ENCODE measurements at regions not wholly inside any gene's neighbourhood (a gene's known extent, or its start where the extent isn't known, plus 50 kb on each side); places are given as distances from the start of the nearest gene placed in this dataset.

- Mint-ChIP-seq H3K27ac (no peak overlapping the region), H3K36me3 (no peaks in the 10 kb centered on the region), H3K4me3 (no peak overlapping the region), H3K27me3 (ENCODE audit: low read depth in 3 of 3) (peaks cover 0 to 7% (median 5%) of the 10 kb centered on the region in 3 donors), H3K9me3 (peaks cover 0 to 9% (median 2%) of the 10 kb centered on the region in 6 donors), H3K4me1 (no peaks in the 10 kb centered on the region)
- no peak for DNase-seq
These were observed 127.8 kb upstream of the CDH5 start for GRCh38 chr16:66238696-66239095.

- Mint-ChIP-seq H3K36me3 (no peaks in the 10 kb centered on the region), H3K27ac (no peak overlapping the region), H3K27me3 (ENCODE audit: low read depth in 3 of 3) (peaks cover 3 to 7% (median 3%) of the 10 kb centered on the region in 3 donors), H3K4me1 (no peaks in the 10 kb centered on the region), H3K9me3 (peaks cover 0 to 9% (median 2%) of the 10 kb centered on the region in 6 donors), H3K4me3 (no peak overlapping the region)
- no peak for DNase-seq
These were observed 130.2 kb upstream of the CDH5 start for GRCh38 chr16:66236301-66236700.

GRCh38 chr16:66231452-66232160, 134.9 kb upstream of the CDH5 start:
- Mint-ChIP-seq H3K27ac (no peak overlapping the region), H3K27me3 (ENCODE audit: low read depth in 3 of 3) (peaks cover 3 to 7% (median 6%) of the 10 kb centered on the region in 3 donors), H3K36me3 (no peaks in the 10 kb centered on the region), H3K4me3 (no peak overlapping the region), H3K9me3 (peaks cover 0 to 3% (median 0%) of the 10 kb centered on the region in 6 donors), H3K4me1 (no peaks in the 10 kb centered on the region)
- no peak for DNase-seq

- H3K4me3 Mint-ChIP-seq: no peak overlapping the region
- H3K9me3 Mint-ChIP-seq: no peaks in the 10 kb centered on the region
- peaks cover 2 to 10% (median 6%) of the 10 kb centered on the region in 3 donors for H3K27me3 Mint-ChIP-seq (ENCODE audit: low read depth in 3 of 3)
- no peaks in the 10 kb centered on the region for H3K36me3 Mint-ChIP-seq
- H3K27ac Mint-ChIP-seq: no peak overlapping the region
- DNase-seq: no peak
- H3K4me1 Mint-ChIP-seq: no peaks in the 10 kb centered on the region
These were observed 136.8 kb upstream of the CDH5 start for GRCh38 chr16:66229651-66230050.

- Mint-ChIP-seq H3K27me3 (ENCODE audit: low read depth in 3 of 3) (peaks cover 4 to 10% (median 6%) of the 10 kb centered on the region in 3 donors), H3K27ac (peak overlapping the region in 1 of 6 donors; percentile 3), H3K36me3 (no peaks in the 10 kb centered on the region), H3K4me1 (no peaks in the 10 kb centered on the region), H3K4me3 (no peak overlapping the region), H3K9me3 (no peaks in the 10 kb centered on the region)
- DNase-seq: no peak
These were observed 137.7 kb upstream of the CDH5 start for GRCh38 chr16:66228792-66229191.

GRCh38 chr16:66227766-66228530, 138.5 kb upstream of the CDH5 start:
- H3K4me3 Mint-ChIP-seq: no peak overlapping the region
- H3K4me1 Mint-ChIP-seq: no peaks in the 10 kb centered on the region
- no peaks in the 10 kb centered on the region for H3K36me3 Mint-ChIP-seq
- no peak overlapping the region for H3K27ac Mint-ChIP-seq
- no peak for DNase-seq
- no peaks in the 10 kb centered on the region for H3K9me3 Mint-ChIP-seq
- H3K27me3 Mint-ChIP-seq (ENCODE audit: low read depth in 3 of 3): peaks cover 4 to 10% (median 10%) of the 10 kb centered on the region in 3 donors

GRCh38 chr16:66226762-66227161, 139.7 kb upstream of the CDH5 start:
- Mint-ChIP-seq H3K27me3 (ENCODE audit: low read depth in 3 of 3) (peaks cover 4 to 10% (median 8%) of the 10 kb centered on the region in 3 donors), H3K36me3 (no peaks in the 10 kb centered on the region), H3K4me3 (no peak overlapping the region), H3K4me1 (no peaks in the 10 kb centered on the region), H3K9me3 (no peaks in the 10 kb centered on the region), H3K27ac (no peak overlapping the region)
- no peak for DNase-seq

- no peaks in the 10 kb centered on the region for H3K36me3 Mint-ChIP-seq
- H3K9me3 Mint-ChIP-seq: no peaks in the 10 kb centered on the region
- peaks cover 0 to 2% of the 10 kb centered on the region in 2 donors for H3K4me1 Mint-ChIP-seq
- H3K4me3 Mint-ChIP-seq: no peak overlapping the region
- DNase-seq: no peak
- no peak overlapping the region for H3K27ac Mint-ChIP-seq
- H3K27me3 Mint-ChIP-seq (ENCODE audit: low read depth in 3 of 3): peaks cover 4 to 10% (median 5%) of the 10 kb centered on the region in 3 donors
These were observed 140.8 kb upstream of the CDH5 start for GRCh38 chr16:66225696-66226095.

- peaks cover 0 to 2% of the 10 kb centered on the region in 2 donors for H3K4me1 Mint-ChIP-seq
- H3K27ac Mint-ChIP-seq: no peak overlapping the region
- peaks cover 4 to 6% (median 4%) of the 10 kb centered on the region in 3 donors for H3K27me3 Mint-ChIP-seq (ENCODE audit: low read depth in 3 of 3)
- no peaks in the 10 kb centered on the region for H3K9me3 Mint-ChIP-seq
- no peak for DNase-seq
- no peak overlapping the region for H3K4me3 Mint-ChIP-seq
- no peaks in the 10 kb centered on the region for H3K36me3 Mint-ChIP-seq
These were observed 141.9 kb upstream of the CDH5 start for GRCh38 chr16:66224626-66225025.

- peaks cover 4 to 6% (median 4%) of the 10 kb centered on the region in 3 donors for H3K27me3 Mint-ChIP-seq (ENCODE audit: low read depth in 3 of 3)
- H3K4me1 Mint-ChIP-seq: peaks cover 0 to 2% of the 10 kb centered on the region in 2 donors
- no peaks in the 10 kb centered on the region for H3K36me3 Mint-ChIP-seq
- H3K27ac Mint-ChIP-seq: no peak overlapping the region
- DNase-seq: no peak
- no peak overlapping the region for H3K4me3 Mint-ChIP-seq
- no peaks in the 10 kb centered on the region for H3K9me3 Mint-ChIP-seq
These were observed 142.3 kb upstream of the CDH5 start for GRCh38 chr16:66224186-66224585.

GRCh38 chr16:66223176-66223780, 143.2 kb upstream of the CDH5 start:
- no peak overlapping the region for H3K4me3 Mint-ChIP-seq
- no peak for DNase-seq
- no peaks in the 10 kb centered on the region for H3K36me3 Mint-ChIP-seq
- peaks cover 0 to 2% of the 10 kb centered on the region in 2 donors for H3K4me1 Mint-ChIP-seq
- peaks cover 4 to 7% (median 5%) of the 10 kb centered on the region in 3 donors for H3K27me3 Mint-ChIP-seq (ENCODE audit: low read depth in 3 of 3)
- H3K27ac Mint-ChIP-seq: no peak overlapping the region
- no peaks in the 10 kb centered on the region for H3K9me3 Mint-ChIP-seq

GRCh38 chr16:66222756-66223155, 143.7 kb upstream of the CDH5 start:
- Mint-ChIP-seq H3K36me3 (no peaks in the 10 kb centered on the region), H3K27me3 (ENCODE audit: low read depth in 3 of 3) (peaks cover 3 to 7% (median 4%) of the 10 kb centered on the region in 3 donors), H3K27ac (no peak overlapping the region), H3K9me3 (no peaks in the 10 kb centered on the region), H3K4me3 (no peak overlapping the region), H3K4me1 (peaks cover 0 to 2% of the 10 kb centered on the region in 2 donors)
- DNase-seq: no peak

- Mint-ChIP-seq H3K27ac (no peak overlapping the region), H3K9me3 (no peaks in the 10 kb centered on the region), H3K27me3 (ENCODE audit: low read depth in 3 of 3) (peaks cover 0 to 9% (median 5%) of the 10 kb centered on the region in 3 donors), H3K4me3 (no peak overlapping the region), H3K4me1 (peaks cover 0 to 2% of the 10 kb centered on the region in 2 donors), H3K36me3 (no peaks in the 10 kb centered on the region)
- no peak for DNase-seq
These were observed 145.8 kb upstream of the CDH5 start for GRCh38 chr16:66220702-66221101.

GRCh38 chr16:66219491-66219890, 147.0 kb upstream of the CDH5 start:
- no peak overlapping the region for H3K27ac Mint-ChIP-seq
- peaks cover 0 to 2% of the 10 kb centered on the region in 2 donors for H3K4me1 Mint-ChIP-seq
- H3K27me3 Mint-ChIP-seq (ENCODE audit: low read depth in 3 of 3): peaks cover 1 to 9% (median 5%) of the 10 kb centered on the region in 3 donors
- H3K36me3 Mint-ChIP-seq: no peaks in the 10 kb centered on the region
- no peaks in the 10 kb centered on the region for H3K9me3 Mint-ChIP-seq
- no peak for DNase-seq
- no peak overlapping the region for H3K4me3 Mint-ChIP-seq
